ENCODE measurements at regions not wholly inside any gene's neighbourhood (a gene's known extent, or its start where the extent isn't known, plus 50 kb on each side); places are given as distances from the start of the nearest gene placed in this dataset.
"Not testable (repeated sequence)": the region's sequence is repeated elsewhere in the genome, so short reads cannot be mapped to it uniquely, and the experiment has no call there.

DNA sequence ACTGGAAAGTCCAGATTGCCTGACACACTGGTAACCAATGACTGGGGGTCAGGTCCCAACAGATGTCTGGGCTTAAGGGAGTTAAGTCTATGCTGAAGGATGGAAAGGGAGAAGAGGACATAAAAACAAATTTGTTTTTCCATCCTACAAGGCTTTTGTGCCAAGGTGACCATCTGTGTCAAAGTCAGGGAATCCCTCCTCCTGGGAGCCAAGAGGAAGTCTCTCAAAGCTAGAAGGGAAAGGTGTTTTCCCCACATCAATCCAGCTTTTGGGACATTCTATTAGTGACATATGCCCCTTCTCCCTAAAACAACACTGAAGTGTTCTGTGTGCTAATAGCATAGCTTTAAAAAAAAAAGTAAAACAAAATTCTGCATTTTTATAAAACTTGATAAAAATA lies 173.9 kb downstream of the ZNF621 start:
- DNase-seq (ENCODE audit: low read depth in 2 of 2), result not testable (repeated sequence)

DNA sequence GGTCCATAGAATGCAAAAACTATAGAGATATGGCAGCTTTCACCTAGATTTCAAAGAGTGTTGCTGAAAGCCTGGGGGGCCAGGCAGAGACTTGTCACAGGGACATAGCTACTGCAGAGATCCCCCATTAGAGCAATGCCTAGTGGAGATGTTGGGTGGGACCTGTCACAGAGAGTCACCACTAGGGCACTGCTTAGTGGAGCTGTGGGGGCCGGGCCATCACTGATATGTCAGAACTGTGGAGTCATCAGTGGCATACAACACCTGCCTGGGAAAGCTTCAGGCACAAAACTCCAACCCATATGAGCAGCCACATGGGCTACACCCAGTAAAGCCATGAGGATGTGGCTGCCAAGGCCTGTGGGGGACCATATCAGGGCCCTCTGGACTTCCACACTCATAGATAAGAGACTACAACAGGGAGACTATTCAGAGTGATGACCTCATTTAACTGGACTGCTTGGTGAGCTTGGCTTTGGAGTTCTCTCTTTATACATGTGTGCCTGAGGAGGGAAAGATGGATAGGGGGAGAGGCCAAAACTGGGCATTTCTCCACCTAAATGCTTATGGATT lies 176.3 kb downstream of the ZNF621 start:
- no peak for DNase-seq (ENCODE audit: low read depth in 2 of 2)

DNA sequence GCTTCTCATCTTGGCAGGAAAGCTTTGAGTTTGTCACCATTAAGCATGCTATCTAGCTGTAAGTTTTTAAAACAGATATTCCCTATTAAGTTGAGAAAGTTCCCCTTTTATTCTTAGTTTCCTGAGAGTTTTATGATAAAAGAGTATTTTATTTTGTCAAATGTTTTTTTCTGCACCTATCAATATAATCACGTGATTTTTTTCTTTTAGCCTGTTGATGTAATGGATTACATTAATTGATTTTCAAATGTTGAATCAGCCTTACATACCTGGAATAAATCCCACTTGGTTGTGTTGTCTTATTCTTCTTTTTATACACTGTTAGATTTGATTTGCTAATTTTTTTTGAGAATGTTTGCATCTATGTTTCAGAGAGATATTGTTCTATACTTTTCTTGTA lies 179.5 kb downstream of the ZNF621 start:
- DNase-seq (ENCODE audit: low read depth in 2 of 2), result no peak

DNA sequence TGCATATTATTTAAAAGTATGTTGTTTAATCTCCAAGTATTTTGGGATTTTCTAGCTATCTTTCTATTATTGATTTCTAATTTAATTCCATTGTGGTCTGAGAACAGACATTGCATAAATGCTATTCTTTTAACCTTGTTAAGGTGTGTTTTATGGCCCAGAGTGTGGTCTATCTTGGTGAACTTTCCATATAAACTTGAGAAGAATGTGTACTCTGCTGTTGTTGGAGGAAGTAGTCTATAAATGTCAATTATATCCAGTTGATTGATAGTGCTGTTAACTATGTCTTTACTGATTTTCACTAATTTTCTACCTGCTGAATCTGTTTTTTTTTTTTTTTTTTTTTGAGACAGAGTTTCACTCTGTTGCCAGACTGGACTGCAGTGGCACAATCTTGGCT lies 180.9 kb downstream of the ZNF621 start:
- DNase-seq (ENCODE audit: low read depth in 2 of 2), result no peak

DNA sequence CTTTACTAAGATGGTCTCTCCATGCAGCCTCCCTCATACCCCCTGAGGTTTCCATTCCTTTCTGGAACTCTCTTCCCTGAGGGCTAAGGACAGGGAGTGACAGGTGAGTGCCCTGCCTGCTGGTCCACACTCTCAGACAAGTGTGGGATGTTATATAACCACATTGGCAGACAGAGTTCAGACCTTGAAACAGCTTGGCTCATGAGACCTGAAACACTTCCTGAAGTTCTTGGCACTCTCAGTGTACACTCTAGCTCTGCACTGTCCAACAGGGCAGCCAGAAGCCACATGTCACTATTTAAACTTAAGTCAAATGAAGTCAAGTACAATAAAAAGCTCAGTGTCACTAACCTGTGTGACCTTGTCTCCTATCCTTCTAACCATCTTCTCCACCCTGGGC lies 188.5 kb downstream of the ZNF621 start:
- peak in 1 of 2 donors; percentile 44 for DNase-seq (ENCODE audit: low read depth in 2 of 2)

DNA sequence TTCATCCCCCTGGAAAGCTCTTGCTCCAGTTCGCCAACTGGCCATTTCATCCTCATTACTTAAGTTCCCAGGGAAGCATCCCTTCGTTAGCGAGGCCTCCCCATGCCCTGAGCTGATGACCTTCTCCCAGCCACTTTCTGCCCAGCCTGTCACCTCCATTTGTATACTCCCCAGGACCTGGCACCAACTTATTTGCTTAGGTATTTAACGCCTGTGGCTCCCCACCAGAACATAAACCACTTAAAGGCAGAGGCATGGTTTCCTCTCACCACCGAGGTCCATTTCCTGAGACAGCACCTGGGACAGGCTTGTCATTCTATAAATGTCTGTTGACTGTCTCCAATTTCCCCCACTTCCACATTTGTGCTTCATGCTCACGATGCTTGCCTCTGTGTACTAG lies 189.0 kb downstream of the ZNF621 start:
- DNase-seq (ENCODE audit: low read depth in 2 of 2), result no peak

DNA sequence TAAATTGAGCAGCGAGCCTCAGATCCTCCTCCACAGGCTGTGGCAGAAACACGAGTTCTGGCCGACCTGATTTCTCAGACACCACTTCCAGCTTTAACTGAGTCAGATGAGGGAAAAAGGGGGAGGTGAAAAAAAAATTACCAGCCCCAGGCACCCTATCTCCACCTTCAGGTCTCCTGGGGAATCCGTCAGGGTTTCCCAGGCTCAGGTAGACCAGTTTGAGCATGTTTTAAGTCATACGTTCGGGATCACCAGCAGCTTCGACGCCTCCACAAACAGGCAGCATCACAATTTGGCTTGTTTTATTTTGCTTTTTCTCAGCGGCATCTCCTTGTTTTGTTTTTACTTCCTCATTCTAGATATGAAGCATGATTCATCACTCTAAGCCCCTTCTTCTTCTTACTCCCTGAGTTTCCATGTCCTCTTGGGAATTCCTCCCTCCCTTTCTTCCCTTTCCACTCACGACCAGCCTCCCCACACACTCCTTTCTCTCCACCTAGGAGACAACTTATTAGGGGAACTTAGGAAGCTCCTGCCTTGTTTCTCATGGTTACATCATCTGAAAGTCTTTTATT lies 190.1 kb downstream of the ZNF621 start:
- no peak for DNase-seq (ENCODE audit: low read depth in 2 of 2)

DNA sequence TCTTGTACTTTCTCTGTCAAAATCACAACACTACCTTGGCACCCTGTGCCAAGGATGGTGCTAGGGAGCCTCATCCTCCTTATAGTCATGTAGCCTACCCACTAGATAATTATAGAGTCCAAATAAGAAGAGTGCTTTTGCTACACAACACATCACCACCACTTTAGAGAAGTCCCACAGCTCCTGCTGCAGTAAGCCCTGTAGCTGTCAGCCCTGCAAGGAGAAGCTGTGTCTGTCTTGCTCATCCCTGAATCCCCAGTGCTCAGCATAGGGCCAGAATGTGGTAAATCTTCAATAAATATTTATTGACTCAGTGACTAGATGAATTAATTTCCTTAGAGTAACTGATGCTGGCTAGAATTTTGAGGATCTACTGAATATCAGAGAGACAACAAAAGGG lies 190.8 kb downstream of the ZNF621 start:
- DNase-seq (ENCODE audit: low read depth in 2 of 2), result no peak

DNA sequence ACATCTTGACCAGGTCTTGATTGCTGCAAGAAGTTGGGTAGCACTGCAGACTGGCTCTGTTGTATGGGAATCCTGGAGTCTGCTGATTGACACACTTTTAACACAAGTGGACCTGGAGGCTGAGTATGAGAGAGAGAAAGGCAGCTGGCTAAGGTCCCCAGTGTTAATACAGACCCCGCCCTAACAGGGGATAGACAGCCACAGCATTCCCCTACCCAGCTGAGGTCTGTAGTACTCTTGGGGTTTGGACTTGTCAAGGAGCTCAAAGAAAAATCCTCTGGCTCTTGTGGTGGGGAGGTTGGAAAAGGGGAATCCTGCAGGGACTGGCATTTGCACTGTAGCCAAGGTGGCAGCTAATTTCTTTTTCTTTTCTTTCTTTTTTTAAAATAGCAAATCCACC lies 192.7 kb downstream of the ZNF621 start:
- no peak for DNase-seq (ENCODE audit: low read depth in 2 of 2)

DNA sequence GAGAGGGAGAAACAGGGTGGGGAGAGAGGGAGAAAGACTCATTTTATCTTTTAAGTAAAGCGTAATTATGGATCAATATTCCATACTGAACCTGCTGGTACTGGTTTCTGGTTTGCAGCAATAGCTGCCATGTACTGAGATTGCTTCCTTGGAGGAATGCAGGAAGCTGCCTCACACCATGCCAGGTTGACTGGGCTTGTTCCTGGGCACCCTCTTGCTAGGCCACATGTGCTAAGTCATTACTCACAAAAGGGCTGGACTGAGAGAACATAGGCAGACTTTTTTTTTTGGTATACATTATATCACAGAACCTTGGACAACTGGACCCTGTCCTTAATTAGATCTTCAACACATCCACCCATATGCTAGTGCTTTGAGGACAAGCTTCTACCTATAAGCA lies 193.4 kb downstream of the ZNF621 start:
- no peak for DNase-seq (ENCODE audit: low read depth in 2 of 2)

DNA sequence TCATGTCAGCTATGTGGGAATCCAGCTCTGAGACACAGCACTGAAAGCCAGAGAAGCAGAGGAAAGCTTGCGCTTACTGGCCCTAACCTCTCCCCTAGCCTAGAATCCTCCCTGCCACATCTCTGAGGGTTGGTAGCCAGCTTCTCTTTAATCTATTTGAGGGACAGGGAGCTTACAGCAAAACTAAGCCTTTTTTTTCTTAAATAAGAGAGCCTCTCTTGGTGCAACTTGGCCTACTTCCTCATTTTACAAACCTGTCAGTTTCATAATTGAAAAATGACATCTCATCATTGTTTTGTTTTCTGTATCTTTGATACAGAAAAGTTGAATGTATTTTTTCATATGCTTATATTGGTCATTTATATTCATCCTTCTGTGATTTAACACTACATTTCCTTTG lies 193.9 kb downstream of the ZNF621 start:
- DNase-seq (ENCODE audit: low read depth in 2 of 2), result no peak

DNA sequence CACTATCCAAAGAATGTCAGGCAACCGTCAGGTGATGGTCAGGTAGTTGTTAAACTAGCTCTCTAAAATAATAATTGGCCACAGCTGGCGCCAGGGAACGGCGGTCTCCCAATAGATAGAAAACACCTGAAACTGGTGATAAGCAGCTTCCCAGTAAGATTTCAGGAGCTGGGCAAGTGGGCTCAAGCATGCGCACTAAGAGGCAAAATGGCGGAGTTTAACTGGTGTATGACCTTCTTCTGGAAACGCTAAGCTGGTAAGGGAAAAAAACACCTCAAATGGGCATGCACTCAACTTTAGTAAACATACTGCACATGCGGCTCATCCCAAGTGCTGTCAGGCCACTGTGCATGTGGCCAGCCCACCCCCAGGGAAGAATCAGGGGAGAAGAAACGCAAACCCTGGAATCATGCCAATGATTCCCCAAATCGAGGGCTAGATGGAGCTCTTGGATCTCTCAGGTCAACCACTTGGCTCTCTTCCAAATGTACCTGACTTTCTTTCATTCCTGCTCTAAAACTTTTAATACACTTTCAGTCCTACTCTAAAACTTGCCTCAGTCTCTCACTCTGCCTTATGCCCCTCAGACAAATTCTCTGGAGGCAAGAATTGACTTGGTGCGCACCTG lies 195.0 kb downstream of the ZNF621 start:
- DNase-seq (ENCODE audit: low read depth in 2 of 2), result peak; percentile 17 to 71

DNA sequence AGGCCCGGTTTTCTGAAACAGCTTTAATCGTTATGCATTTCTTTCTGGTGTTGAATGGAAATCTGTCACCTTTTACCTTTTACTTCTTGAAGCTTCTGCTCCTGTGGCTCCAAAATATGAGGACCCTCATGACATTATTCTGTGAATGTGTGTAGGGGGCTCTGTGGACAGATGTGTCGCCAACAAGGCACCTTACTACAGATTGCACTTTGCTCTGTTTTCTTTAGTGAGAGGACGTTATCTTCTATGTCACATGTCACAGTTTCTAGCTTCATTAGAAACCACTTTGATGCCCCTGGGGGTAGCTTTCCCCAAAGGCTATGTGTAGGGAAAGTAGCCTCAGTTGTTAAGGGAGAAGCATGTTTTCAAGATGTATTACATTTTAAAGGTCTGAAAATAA lies 195.6 kb downstream of the ZNF621 start:
- no peak for DNase-seq (ENCODE audit: low read depth in 2 of 2)

DNA sequence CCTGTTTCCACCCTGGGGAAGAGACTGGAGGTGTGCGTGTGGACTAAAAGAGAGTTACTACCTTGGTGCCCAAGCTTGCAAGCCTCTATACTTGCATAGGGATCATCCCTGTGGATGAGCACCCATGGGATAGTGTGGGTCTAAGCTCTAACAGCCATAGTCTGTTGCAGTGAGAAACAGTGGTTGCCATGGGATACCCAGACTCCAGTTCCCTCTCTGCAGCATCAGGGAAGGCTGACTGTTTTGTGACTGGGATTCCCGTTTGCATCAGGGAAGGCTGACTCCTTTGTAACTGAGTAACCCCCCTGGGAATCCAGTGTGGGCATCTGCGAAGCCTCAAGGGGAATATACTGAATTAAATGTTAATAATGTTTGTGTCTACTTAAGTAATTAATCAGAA lies 196.1 kb downstream of the ZNF621 start:
- DNase-seq (ENCODE audit: low read depth in 2 of 2), result no peak

DNA sequence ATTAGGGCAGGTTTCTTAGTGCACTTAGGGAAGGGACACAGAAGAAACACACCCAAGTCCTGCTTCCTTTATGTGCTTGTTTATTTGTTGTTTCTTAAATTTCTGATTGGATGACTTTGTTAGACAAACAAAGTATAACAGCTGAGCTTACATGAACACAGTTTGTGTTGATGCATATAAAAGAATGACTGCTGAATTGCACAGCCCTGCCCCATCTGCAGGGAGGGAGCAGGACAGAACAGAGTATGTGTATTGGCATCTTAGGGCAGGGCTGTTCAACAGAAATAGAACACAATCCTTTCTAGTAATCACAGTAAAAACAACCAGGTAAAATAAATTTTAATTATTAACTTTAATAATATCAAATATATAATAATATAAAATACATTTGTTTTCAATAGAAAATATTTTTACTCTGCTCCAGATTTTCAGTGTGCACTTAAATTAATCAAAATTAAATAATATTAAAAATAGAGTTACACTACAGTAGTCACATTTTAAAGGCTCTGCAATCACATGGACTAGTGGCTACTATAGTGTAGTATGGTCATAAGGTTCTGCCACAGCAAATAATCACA lies 198.4 kb downstream of the ZNF621 start:
- DNase-seq (ENCODE audit: low read depth in 2 of 2), result no peak

DNA sequence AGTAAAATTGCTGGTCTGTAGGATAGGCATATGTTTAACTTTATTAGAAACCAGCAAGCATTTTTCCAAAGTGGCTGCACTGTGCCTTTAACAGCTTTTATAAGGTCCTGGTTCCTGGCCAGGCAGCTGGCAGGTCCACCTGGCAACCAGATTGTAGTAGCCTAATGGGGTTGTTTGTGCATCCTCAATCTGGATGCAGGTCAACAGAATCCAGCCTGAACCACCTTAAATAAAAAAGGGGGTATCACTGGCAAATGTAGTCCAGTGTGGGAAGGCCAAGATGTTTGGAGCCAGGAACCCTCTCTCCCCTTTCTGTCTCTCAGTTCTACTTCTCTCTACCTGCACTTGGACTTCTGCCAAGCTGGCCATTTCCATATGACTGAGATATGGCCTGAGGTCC lies 200.3 kb downstream of the ZNF621 start:
- DNase-seq (ENCODE audit: low read depth in 2 of 2), result no peak

DNA sequence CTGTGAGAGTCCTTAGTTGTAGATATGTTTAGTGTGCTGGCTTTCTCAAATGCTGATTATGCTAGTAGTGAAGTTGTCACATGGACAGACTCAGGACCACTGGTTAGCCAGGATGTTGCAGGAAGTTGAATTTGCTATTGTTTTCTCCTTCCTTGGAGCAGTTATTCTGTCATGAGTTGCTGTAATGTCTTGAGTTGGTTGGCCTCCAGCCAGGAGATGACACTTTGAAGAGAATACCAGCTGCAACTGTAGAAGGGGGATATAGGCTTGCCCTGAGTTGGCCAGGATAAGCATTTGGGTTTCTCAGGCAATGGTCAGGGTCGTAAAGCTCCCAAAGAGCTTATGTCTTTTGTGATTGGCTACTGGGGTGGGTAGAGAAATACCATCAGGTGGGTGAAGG lies 206.7 kb downstream of the ZNF621 start:
- no peak for DNase-seq (ENCODE audit: low read depth in 2 of 2)

DNA sequence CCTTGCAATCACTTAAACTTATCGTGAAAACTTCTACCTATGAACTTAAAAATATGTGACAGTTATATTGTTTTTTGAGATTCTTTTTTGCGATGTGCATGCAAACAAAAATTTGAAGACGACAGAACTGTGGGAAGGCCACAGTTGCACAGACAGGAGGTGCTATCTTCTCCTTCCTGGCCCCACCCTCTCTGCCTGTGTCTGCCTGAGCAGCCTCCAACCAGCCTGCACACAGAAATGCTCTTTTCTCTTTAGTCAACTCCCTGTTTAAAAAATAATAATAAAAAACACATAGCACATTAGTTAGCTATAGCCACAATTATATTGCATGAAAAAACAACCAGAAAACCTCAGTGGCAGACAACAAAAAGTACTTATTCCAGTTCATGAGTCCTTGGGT lies 212.2 kb downstream of the ZNF621 start:
- DNase-seq (ENCODE audit: low read depth in 2 of 2), result no peak

DNA sequence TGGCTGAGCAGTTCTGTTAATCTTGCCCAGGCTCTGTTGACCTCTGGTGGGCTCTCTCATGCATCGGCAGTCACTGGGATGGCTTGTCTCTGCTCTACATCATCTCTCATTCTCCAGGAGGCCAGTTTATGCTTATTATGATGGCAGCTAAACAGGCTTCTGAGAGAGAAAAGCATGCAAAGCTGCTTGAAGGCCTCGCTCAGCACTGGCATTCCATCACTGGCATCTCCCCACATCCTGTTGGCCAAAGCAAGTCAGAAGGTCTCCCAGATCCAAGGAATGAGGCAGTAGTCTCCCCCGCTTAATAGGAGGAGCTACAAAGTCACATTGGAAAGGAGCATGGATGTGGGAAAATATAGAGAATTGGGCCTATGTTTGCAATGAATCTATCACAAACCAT lies 212.6 kb downstream of the ZNF621 start:
- DNase-seq (ENCODE audit: low read depth in 2 of 2), result no peak

DNA sequence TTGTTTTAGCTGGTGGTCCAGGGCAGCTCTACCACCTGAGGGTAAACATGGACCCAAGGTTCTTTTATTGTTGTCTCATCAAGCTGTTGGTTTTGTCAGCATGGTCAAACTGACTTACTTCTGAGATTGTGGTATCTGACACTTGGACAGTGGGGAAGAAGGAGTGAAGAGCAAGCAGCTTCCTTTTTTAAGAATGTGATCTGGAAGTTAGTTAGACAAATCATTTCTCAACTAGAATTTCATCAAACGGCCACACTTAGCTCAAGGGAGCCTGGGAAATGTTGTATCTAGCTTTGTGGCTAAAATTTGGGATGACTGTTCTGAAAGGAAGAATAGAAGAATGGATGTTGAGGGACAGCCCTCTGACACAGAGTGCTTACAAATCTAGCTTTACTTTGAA lies 215.2 kb downstream of the ZNF621 start:
- DNase-seq (ENCODE audit: low read depth in 2 of 2), result no peak

DNA sequence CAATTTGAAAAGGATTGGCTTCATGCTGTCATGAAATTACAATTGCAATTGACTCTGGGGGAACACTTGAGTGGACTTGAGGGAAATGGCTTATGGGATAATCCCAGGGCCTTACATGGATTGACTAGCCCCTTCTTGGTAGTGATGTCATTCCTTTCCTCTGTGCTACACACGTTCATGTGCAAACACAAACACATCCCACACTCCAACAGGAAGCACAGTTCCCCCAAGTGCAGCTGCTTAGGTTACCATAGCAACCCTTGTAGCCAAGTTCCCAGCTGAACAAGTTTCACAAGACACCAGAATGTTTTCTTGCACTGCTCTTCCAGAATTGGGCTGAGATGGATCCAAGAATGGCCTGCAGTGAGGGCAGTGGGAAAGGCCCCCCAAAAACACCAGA lies 217.0 kb downstream of the ZNF621 start:
- peak in 1 of 2 donors; percentile 71 for DNase-seq (ENCODE audit: low read depth in 2 of 2)

DNA sequence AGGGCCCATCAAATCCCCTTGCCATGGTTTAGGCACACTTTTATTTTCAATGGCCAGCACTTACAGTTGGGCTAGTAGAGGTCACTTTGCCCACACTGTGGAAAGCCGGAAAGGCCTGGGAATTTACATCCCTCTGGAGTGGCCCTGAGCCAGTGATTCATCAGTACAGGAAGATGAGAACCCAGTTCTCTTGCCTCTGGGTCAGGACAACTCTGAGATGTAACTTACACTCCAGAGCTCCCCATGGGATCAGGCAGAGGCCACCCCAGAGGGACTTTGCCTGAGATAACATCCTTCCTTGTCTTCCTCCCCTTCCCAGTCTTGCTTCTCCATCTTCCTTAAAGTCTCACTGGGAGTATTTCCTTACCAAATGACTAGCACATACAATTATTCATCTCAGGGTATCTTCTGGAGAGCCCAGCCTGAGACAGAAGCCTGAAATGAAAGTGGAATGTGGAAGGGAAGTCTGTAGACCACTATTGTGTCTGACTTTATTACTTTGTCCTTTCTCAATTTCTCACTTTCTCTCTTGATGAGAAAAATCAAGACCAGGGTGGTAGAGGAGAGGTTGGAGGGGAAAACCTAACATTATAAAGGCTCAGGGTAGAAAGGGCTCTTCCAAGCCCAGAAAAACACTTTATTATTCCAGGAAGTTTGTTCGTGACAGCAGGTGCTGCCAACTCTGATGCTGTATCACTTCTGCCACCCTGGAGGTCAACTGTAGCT lies 220.8 kb downstream of the ZNF621 start:
- DNase-seq (ENCODE audit: low read depth in 2 of 2), result peak in 1 of 2 donors; percentile 55

DNA sequence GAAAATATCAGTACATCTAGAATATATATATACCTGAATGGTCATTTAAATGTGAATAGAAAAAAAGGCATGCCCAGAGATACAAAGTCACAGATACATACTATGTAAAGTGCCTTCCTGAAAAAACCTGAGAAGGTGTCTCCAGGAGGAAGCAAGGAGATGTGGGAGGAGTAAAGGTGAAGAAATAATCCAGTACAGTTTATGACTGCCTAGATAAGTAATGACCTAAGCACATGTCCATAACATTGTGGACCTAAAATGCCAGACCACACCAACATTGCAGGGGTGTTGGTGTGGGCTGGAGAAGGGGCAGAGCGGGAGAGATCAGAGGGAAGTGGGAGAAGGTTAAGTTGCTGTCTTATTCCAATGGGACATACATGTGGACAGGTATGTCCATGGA lies 226.9 kb downstream of the ZNF621 start:
- DNase-seq (ENCODE audit: low read depth in 2 of 2), result no peak
